Iris pigment epithelial cell (primary cell): ENCODE measurements at regions not wholly inside any gene's neighbourhood (a gene's known extent, or its start where the extent isn't known, plus 50 kb on each side); places are given as distances from the start of the nearest gene placed in this dataset.

Experiments
- DNase-seq: peaks from one replicate; pipeline ENCODE4 v3.0.0-alpha.2; 2011; ENCODE audit warnings: low read depth

DNA sequence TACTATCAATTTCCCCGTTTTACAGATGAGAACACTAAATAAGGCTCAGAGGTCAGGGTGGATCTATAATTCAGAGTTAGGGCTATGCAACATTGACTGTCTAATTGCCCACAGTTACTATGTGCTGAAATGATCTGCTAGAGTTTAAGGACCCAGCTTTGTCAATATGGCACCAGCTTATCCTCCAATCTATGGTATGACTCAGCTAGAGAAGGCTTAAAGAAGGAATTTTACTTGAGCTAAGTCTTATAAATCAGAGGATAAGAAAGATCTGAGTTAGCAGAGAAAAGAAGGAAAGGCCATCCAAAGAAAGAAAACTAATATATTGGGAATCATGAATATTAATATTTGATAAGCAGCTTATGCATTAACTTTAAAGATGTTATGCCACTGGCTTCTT lies 78.1 kb downstream of the ASB9 start:
- DNase-seq = no peak

DNA sequence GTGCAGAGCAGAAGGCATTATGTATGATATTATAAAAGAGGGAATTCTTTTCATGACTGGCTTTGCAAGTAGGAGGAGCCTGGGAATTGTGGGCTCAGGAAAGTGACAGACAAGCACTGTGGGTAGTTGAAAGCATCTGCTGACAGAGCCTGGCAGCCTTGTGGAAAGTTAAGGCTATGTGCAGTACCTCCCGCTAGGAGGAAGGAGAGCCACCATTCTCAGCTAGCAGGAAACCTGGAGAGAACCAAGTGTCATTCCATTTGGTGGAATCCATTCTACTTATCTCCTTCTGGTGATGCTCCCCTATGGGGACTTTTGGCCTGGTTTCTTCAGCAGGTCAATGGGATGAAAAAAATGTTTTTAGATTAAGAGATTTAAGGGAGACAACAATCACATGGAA lies 81.8 kb downstream of the ASB9 start:
- no peak for DNase-seq

DNA sequence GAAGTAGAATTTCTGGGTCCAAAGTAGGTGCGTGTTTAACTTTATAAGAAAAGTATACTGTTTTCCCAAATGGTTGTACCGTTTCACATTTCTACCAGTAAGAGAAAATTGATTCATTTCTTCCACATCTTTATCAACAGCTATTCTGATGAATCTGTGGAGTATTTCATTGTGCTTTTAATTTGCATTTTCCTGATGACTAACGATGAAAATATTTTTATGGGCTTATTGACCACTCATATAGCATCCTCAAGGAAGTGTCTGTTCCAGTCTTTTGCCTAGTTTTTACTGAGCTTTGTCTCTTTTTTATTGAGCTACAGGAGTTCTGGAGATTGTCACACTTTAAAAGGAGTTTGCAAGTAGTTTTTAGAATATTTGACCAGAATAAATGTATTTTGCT lies 92.6 kb downstream of the ASB9 start:
- DNase-seq = no peak

DNA sequence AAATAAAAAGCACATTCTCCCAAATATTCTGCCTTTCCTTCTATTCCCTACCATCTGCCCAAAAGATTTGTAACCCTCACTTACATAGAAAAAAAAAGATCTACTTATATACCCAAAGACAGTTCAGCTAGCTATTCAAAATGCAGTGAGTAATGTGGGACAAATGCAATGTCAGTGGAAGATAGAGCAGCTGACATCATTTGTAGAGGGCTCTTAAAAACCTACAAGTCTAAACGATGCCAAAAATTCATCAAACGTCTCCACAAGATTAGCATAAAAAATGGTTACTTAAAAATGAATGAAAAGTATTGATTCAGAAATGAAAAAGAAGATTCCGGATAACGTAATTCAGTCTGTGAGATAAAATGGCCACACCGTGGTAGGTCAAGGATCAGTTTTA lies 96.5 kb downstream of the ASB9 start:
- DNase-seq = no peak

DNA sequence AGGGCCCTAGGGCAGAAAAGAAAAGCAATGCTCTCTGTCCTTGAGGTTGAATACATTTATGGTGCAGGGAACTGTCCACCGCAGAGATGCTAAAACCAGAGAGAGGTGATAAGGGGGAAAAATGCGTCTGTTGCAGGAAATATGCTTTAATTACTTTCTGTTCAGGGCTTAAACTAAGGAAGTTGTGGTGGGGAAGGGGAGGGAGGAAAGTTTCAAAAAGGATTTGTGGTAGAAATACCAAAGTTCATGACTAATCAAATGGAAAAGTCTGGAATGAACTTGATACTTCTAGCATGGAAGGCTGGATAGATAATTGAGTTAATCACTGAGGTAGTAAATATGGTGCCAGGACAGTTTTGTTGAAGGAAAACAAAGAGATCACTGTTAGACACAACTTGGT lies 99.0 kb downstream of the ASB9 start:
- DNase-seq = peak; percentile 8

DNA sequence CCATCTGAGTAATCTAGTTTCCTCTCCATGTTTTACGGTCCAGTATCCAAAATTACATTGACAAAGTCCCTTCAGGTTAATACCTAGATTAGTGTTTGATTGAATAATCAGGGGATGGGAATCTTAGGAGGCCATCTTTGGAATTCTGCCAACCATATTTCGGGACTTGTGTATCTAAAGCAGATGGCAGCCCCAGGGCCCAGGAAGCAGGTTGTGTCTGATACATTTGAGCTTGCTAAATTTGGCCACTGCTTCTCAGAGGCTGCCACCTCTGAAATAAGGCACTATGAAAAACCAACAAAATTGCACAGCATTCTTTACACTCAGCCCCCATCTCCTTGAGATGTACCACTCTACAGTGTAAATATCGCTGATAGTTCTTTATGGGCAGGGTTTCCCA lies 102.1 kb downstream of the ASB9 start:
- no peak for DNase-seq

- no peak for DNase-seq
Observed at GRCh38 chrX:15165832-15166231, 104.1 kb downstream of the ASB9 start.

- DNase-seq = no peak
Observed at GRCh38 chrX:15163131-15163530, 106.8 kb downstream of the ASB9 start.

DNA sequence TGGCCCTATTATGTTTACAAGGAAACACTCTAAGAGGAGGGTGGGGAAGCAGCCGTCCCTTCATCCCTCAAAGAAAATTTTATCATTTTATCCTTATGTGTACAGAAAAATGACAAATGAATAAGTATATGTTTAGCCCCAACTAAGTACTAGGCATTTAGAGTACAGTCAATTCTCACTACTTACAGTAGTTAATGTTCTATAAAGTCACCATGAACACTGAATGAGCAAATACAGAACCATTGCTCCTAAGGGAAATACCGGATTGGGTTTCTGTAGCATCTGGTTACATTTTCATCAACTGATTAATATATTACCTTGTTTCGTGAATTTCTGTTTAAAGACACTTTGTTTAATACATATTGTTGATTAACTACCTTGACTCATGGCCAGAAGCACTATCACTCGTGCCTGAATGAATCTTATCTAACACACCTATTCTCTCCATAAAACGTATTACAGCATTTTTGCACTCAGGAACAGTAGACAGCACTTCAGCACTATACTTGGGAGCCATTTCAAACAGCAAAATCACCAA lies 109.3 kb downstream of the ASB9 start:
- no peak for DNase-seq

GRCh38 chrX:15158736-15159406 lies 111.0 kb downstream of the ASB9 start:
- no peak for DNase-seq

GRCh38 chrX:15158350-15158735 lies 111.5 kb downstream of the ASB9 start:
- no peak for DNase-seq

GRCh38 chrX:15157624-15158023 lies 112.3 kb downstream of the ASB9 start:
- no peak for DNase-seq

DNA sequence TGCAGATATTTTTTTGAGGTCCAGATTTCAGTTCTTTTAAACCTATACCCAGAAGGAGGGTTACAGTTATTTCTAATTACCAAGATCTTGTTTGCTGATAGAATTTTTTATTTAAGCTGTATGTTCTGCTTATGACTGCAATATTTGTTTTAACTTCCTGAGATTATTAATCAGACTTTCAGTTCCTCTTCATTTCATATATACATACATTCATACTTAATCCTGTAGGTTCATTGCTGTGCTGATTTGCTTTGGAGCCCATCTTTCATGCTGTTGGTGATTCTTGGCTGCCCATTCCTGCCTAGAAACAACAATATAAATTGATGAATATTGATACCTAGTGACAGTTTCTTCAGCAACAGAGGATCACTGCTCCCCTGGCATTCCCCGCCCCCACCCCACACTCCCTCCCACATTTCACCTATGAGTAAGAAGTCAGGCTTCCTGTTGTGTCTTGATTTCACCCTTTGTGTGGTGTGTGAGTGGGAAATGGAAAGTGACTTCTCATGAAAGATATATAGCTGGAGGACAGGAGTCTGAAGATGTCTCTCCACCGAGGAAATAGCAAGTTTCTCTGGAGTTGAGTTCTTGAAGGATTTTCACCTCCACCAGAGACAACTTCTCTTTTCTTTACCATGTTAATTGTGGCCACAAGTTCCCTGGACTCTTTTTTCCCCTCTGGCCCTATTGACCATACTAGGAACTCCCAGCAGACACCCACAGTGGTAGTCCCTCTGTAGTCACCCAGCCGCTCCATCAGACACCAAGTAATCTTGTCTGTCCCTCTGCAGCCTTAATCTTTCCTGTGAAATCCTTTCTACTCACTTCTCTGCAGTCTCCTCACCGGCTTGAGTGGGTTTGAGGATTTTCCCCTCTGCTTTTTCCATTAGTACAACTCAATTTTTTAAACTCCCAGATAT lies 118.4 kb downstream of the ASB9 start:
- peak; percentile 9 for DNase-seq

DNA sequence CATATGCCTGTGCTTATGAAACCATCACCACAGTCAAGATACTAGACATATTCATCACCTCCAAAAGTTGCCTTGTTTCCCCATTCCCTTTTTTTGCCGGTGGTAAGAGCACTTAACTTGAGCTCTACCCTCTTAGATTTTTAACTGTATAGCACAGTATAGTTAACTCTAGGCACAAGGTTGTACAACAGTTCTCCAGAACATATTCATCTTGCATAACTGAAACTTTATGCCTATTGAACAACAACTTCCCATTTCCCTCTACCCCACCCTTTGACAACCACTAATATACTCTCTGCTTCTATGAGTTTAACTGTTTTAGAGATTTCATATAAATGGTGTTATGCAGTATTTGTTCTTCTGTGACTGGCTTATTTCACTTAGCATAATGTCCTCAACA lies 119.3 kb downstream of the ASB9 start:
- no peak for DNase-seq

DNA sequence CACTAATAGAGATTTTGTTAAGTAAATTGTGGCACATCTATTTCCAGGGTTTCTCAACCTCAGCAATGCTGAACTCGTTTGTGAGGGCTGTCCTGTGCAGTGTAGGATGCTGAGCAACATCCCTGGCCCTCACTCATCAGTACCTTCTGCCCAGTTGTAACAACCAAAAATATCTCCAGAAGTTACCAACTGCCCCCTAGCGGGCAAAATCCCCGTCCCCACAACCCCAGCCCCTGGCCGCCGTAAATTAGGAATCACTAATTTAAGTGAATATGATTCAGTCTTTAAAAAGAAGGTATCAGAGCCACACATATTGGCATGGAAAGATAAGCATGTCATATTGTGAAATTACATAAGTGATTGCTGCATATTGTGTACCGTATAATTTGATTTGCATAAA lies 123.4 kb downstream of the ASB9 start:
- DNase-seq = peak; percentile 12

- no peak for DNase-seq
Observed at GRCh38 chrX:15143825-15144121, 126.1 kb downstream of the ASB9 start.

- DNase-seq = peak; percentile 37
Observed at GRCh38 chrX:15143050-15143824, 126.6 kb downstream of the ASB9 start.

- peak; percentile 12 for DNase-seq
Observed at GRCh38 chrX:15142084-15142715, 127.7 kb downstream of the ASB9 start.

- no peak for DNase-seq
Observed at GRCh38 chrX:15136795-15137194, 133.1 kb downstream of the ASB9 start.

DNA sequence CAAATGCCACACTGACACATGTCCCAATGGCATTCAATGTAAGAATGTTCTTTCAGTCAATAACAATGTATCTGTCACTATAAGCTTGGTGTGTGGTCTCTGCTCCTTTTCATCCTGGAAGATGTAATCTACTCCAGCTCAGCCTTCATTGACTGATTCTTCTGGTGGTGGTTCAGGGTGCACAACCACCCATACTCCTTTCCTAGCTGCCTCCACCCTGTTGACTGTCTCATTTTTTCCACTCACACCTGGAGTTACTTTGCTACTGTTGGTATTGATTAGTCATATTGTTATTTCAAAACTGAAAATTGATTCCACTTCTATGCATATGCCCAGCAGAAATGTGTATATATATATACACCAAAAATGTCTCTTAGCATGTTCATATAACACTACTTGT lies 140.5 kb downstream of the ASB9 start:
- DNase-seq = no peak

DNA sequence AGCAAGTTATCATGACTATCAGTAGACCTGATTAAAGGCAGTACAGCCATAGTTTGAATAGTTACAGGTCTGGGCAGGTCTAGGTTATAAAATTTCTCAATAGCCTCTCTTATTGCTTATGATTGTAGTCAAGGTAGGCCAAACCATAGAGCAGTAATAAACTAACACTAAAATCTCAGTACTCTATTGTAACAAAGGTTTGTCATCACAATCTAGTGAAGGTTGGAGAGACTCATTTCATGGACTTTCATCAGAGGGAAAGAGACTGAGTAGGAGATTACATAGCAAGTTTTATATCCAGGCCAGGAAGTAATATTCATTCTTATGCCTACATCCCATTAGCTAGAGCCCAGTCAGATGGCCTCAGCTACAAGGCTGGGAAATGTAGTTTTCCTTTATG lies 141.0 kb downstream of the ASB9 start:
- no peak for DNase-seq

- no peak for DNase-seq
Observed at GRCh38 chrX:15127010-15127409, 142.9 kb downstream of the ASB9 start.
